NCI-H510A treated with DMSO at 0.1 percent for 48 hours (cell line): ENCODE measurements at regions not wholly inside any gene's neighbourhood (a gene's known extent, or its start where the extent isn't known, plus 50 kb on each side); places are given as distances from the start of the nearest gene placed in this dataset.

Source experiments
- DNase-seq: peaks from one replicate; lab custom pipeline; 2025; lab: John Stamatoyannopoulos, UW

DNA sequence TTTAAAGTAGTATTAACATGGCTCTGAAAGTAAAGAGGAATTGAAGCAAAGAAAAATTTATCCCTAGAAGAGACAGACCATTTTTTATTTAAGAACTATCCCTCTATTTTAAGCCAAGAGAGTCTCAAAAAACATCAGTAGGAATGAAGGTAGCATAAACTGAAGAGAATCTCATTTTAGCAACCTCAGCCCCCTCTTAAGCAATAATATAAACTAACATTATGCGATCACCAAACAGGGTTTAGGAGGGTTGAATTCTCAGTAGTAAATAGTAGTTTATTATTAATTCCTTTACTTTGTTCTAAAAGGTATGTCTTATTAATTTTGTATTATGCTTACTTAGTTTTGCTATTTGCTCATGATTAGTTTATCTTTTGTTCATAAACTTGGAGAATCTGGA lies 287.4 kb downstream of the CDK5RAP2 start:
- no peak for DNase-seq

DNA sequence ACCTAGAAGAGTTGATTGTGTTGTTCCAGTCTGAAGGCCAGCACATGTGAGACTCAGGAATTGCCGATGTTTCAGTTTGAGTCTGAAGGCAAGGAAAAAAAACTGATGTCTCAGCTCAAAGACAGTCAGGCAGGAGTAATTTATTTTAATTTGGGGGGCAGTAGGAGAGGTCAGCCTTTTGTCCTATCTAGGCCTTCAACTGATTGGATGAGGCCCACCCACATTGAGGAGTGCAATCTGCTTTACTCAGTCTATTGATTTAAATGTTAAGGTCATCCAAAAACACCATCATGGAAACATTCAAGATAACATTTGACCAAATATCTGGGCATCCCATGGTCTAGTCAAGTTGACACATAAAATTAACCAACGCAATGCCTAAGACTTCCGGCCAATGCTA lies 288.9 kb downstream of the CDK5RAP2 start:
- DNase-seq = no peak

DNA sequence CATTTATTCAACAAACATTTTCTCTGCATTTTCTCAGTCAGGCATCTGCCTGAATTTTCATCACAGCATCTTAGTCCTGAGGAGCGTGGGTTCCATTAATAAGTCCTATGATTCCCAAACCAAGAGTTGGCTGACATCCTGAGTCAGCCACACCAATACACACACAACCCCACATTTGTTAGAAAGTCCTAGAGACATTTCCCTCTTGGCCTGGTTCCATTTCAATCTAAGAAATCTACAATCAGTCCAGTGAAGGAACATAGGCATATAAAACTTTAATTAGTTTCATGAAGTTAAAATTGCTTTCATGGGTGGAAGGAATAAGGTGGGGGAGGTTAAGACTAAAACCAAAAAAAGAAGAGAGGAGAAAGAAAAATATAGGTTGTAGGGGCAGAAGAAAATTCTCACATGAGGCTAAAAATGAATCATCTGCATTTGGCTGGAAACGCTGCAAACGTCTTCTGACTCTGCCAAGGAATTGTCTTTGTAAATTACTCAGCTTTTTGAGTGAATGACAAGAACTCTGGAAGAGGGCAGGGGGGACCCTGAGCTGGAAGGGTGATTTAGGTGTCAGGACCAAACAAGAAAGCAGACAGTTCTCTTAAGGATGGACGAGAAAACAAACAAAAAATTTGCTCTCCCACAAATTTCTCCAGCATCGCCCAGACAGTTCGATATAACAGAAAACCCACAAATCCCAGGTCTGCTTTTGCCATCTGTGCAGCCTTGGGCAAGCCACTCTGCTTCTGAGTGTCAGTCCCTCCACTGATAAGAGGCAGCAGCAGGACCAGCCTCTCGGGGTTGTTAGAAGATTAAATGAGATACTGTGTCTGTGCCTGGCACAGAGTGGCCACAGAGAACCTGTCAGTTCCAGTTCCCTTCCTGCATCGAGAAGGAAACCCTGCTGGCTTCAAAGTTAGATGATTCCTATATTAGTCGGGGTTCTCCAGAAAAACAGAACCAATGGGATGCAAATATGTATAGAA lies 289.7 kb downstream of the CDK5RAP2 start:
- no peak for DNase-seq

DNA sequence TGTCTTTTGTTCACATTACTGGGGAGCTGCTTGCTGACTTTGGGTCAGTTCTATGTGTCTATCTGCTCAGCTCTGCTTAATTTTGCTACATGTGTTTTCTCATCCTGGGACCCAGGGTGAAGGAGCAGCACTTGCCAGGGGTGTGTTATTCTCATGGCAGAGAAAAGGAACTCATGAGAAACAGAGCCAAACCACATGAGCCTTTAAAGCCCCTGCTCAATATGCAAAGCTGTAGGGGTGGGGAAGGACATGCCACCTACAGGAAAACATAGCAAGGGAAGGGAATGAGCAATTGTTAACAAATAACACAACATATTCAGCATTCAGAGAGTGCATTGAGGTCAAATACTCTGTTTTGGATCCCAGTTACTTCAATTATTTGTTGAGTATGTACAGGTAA lies 290.9 kb downstream of the CDK5RAP2 start:
- no peak for DNase-seq

- no peak for DNase-seq
Measured at GRCh38 chr9:120286530-120286929, 293.4 kb downstream of the CDK5RAP2 start.

GRCh38 chr9:120284821-120285220 lies 295.1 kb downstream of the CDK5RAP2 start:
- no peak for DNase-seq

DNA sequence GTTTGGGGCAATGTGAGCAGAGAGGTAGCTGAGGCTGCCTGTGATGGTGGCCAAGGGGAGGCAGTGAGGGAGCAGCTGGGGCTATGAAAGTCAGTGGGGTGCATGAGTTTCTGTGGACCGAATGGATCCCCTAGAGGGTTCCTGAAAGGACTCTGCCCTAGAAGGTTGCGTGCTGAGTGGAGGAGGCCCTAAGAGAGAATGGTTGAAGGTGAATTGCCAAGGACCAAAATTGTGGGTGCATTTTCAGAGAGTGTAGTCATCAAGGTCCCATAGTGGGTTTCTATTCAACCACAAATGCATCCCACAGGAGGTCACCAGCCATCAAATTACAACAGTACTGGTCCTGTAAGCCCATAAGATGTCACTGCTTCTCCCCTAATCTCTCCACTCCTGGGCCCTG lies 298.3 kb downstream of the CDK5RAP2 start:
- DNase-seq = no peak

GRCh38 chr9:120267929-120268328 lies 312.0 kb downstream of the CDK5RAP2 start:
- DNase-seq = no peak

GRCh38 chr9:120265791-120266190 lies 314.2 kb downstream of the CDK5RAP2 start:
- no peak for DNase-seq

DNA sequence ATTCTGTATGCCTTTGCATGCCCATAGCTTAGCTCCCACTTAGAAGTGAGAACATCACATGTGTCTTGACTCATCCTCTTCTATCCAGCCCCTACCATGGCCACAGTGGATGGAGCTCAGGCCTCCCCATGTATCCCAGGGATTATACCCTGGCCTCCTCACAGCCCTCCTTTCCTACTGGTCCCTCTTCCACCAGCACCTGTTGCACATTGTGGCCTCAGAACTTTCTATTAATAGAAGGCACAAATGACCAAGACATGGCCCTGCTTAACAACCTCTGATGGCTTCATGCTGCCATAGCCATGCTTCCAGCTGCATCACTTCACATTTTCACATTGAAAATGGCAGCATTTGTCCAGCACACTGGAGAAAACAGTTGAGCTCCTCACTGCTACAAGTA lies 315.4 kb downstream of the CDK5RAP2 start:
- DNase-seq = no peak

- DNase-seq = no peak
Measured at GRCh38 chr9:120263836-120264235, 316.1 kb downstream of the CDK5RAP2 start.

DNA sequence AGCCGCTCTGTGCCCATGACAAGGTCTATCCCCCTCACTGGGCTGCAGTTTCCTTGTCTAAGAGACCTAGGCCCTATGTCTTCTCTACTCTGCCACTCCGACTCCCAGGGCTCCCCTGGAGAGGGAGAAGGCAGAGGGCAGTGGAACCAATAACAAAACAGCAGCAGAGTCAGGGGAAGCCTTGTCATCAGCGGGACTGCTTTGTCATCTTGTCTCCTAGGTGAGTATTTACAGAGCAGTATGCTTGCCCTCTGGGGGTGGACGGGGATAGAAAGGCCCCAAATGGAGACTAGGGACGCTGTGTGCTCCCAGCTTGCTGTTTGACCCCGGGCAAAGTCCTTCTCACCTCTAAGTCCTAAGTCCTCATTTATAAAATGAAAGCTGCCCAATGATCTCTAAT lies 318.5 kb downstream of the CDK5RAP2 start:
- no peak for DNase-seq

DNA sequence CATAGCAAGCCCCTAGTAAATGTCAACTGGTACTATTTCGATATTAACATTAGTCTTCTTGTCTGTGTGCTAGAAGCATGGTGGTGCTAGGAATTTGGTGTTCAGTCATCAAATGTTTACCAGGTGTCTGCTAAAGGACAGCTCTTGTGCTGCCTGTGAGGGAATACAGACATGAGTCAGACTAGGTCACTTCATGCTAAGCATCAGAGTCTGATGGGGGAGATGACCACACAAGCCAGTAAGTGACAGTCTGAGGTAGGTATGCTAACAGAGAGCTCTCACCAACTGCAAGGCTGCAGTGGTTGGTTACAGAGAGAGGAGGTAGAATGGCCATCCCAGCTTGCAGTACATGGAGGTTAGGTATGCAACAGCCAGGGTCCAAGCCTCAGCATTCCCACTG lies 320.9 kb downstream of the CDK5RAP2 start:
- DNase-seq = no peak

- no peak for DNase-seq
Measured at GRCh38 chr9:120258096-120258495, 321.9 kb downstream of the CDK5RAP2 start.

GRCh38 chr9:120257483-120257882 lies 322.5 kb downstream of the CDK5RAP2 start:
- no peak for DNase-seq

DNA sequence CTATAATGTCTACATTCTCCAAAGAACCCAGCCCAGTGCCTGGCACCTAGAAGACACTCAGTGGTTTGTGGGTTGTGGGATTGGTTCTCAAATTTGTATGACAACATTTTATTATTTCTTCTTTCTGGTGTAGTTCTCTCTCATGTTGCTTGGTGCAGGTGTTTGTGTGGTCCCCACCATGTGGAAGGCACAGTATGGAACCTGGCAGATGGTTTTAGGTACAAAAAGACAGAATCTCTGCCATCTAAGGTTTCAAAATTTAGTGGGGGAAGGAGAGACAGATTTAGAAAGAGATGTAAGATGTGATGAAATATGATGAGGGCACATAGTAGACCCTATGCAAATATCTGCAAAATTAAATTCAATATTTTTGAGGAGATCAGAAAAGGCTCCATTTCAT lies 323.8 kb downstream of the CDK5RAP2 start:
- DNase-seq = no peak

DNA sequence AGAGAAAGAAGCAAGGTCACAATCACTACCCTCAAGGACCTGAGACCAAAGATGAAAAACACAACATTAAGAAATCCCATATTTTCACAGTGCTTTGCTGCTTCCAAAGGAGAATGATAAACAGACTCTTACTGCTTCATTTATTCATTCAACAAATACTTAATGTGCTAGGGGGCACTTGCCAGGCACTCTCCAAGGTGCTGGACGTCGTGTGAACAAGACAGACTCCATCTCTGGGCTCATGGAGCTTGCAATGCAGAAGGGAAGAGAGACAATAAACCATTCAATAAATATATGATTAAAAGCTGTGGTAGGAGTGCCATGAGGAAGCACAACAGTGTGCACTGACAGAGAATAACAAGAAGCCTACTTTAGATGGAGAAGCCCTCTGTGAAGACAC lies 327.7 kb downstream of the CDK5RAP2 start:
- no peak for DNase-seq

- no peak for DNase-seq
Measured at GRCh38 chr9:120242116-120242811, 337.7 kb downstream of the CDK5RAP2 start.

- no peak for DNase-seq
Measured at GRCh38 chr9:120236596-120236995, 343.4 kb downstream of the CDK5RAP2 start.

- DNase-seq = no peak
Measured at GRCh38 chr9:120235081-120235480, 344.9 kb downstream of the CDK5RAP2 start.

DNA sequence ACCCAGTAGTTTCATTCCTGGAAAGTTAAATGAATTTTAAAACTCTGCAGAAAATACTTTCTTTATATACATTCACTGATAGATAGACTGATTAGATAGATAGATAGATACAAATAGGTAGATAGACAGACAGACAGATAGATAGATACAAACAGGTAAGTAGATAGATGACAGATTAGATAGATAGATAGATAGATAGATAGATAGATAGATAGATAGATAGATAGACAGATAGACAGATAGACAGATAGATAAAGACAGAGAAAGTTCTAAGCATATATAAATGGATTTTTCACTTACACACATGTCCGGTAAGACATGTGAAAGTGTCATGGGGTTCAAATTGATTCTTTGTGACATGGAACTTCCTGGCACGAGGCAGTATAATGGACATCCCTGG lies 349.7 kb downstream of the CDK5RAP2 start:
- no peak for DNase-seq

DNA sequence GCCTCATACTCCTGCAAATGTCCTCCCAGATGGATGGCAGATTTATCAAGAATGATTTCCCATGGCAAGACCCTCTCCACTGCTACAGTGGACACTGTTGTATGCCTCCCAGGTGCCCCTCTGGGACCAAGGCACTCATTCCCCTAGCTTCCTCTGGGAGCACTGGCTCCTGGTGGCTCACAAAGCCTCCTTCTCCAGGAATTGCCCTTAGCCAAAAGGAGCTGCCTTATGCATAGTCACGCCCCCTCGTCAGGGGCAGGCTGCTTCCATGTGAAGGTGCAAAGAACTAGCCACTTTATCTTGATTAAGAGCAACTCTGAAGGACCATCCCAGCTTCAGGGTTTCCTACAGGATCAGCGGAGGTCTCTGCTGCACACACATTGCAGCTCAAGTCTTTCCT lies 358.1 kb downstream of the CDK5RAP2 start:
- no peak for DNase-seq

DNA sequence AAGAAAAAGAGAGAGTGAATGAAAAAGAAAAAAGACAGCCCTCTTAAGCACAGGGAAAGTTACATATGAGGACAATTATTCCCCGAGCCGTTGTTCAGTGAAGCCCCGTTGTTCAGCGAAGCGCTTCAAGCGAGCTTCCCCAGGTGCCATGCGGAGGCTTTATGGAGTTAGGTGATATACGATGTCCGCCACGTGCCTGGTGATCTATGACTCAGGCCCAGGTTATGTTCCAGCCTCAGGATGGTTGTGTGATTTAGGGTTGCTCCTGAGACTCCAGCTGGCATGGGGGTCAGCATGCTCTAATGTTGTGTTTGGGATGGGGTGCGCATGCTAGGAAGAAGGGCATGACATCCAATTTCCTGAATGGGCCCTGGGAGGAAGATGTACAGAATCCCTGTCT lies 365.6 kb downstream of the CDK5RAP2 start:
- no peak for DNase-seq
